ENCODE measurements at regions not wholly inside any gene's neighbourhood (a gene's known extent, or its start where the extent isn't known, plus 50 kb on each side); places are given as distances from the start of the nearest gene placed in this dataset.

GRCh38 chr14:76961631-76962302, 66.7 kb downstream of the IRF2BPL start:
- peak overlapping the region; percentile 56 for H3K4me3 ChIP-seq (ENCODE audit: insufficient read depth, low read length)
- peak overlapping the region; percentile 93 for H3K27ac ChIP-seq (ENCODE audit: low read depth, low read length)
- no peak for TF ChIP-seq CTCF (IDR thresholded peaks at IDR 0.05; ENCODE audit: extremely low read depth, low read depth, low read length)
- H3K4me1 ChIP-seq (ENCODE audit: insufficient read depth, low read length), result peaks cover 35% of the 10 kb centered on the region
- peak overlapping the region; percentile 55 for H2AFZ ChIP-seq (ENCODE audit: low read length)
- H3K27me3 ChIP-seq (ENCODE audit: insufficient read depth, low read length), result no peaks in the 10 kb centered on the region
- no peaks in the 10 kb centered on the region for H4K20me1 ChIP-seq (ENCODE audit: insufficient read depth, low read length)
- no peaks in the 10 kb centered on the region for H3K79me2 ChIP-seq (ENCODE audit: insufficient read depth, low read length)
- H3K36me3 ChIP-seq (ENCODE audit: insufficient read depth, low read length), result no peaks in the 10 kb centered on the region
- H3K4me2 ChIP-seq (ENCODE audit: insufficient read depth, low read length), result peak overlapping the region; percentile 74
- peak; percentile 96 for DNase-seq (ENCODE audit: insufficient read length, low spot score, missing footprints)
- H3K9me3 ChIP-seq (ENCODE audit: low read depth, low read length), result no peaks in the 10 kb centered on the region

GRCh38 chr14:76958980-76959710, 69.4 kb downstream of the IRF2BPL start:
- peak; percentile 82 for DNase-seq (ENCODE audit: insufficient read length, low spot score, missing footprints)
- Histone ChIP-seq H3K4me1 (ENCODE audit: insufficient read depth, low read length) (peaks cover 52% of the 10 kb centered on the region), H3K79me2 (ENCODE audit: insufficient read depth, low read length) (no peaks in the 10 kb centered on the region), H3K27me3 (ENCODE audit: insufficient read depth, low read length) (no peaks in the 10 kb centered on the region), H4K20me1 (ENCODE audit: insufficient read depth, low read length) (no peaks in the 10 kb centered on the region), H2AFZ (ENCODE audit: low read length) (peak overlapping the region; percentile 81), H3K9me3 (ENCODE audit: low read depth, low read length) (no peaks in the 10 kb centered on the region), H3K4me3 (ENCODE audit: insufficient read depth, low read length) (no peak overlapping the region), H3K27ac (ENCODE audit: low read depth, low read length) (peak overlapping the region; percentile 39), H3K36me3 (ENCODE audit: insufficient read depth, low read length) (no peaks in the 10 kb centered on the region), H3K4me2 (ENCODE audit: insufficient read depth, low read length) (no peak overlapping the region)
- no peak for TF ChIP-seq CTCF (IDR thresholded peaks at IDR 0.05; ENCODE audit: extremely low read depth, low read depth, low read length)

- DNase-seq (ENCODE audit: insufficient read length, low spot score, missing footprints), result no peak
- Histone ChIP-seq H3K36me3 (ENCODE audit: insufficient read depth, low read length) (no peaks in the 10 kb centered on the region), H4K20me1 (ENCODE audit: insufficient read depth, low read length) (no peaks in the 10 kb centered on the region), H2AFZ (ENCODE audit: low read length) (peak overlapping the region; percentile 34), H3K27me3 (ENCODE audit: insufficient read depth, low read length) (no peaks in the 10 kb centered on the region), H3K4me3 (ENCODE audit: insufficient read depth, low read length) (no peak overlapping the region), H3K27ac (ENCODE audit: low read depth, low read length) (peak overlapping the region; percentile 39), H3K79me2 (ENCODE audit: insufficient read depth, low read length) (no peaks in the 10 kb centered on the region), H3K4me2 (ENCODE audit: insufficient read depth, low read length) (no peak overlapping the region), H3K9me3 (ENCODE audit: low read depth, low read length) (no peaks in the 10 kb centered on the region), H3K4me1 (ENCODE audit: insufficient read depth, low read length) (peaks cover 60% of the 10 kb centered on the region)
- no peak for TF ChIP-seq CTCF (IDR thresholded peaks at IDR 0.05; ENCODE audit: extremely low read depth, low read depth, low read length)
Measured at GRCh38 chr14:76958020-76958979, 70.2 kb downstream of the IRF2BPL start.
